Naive B cell (primary cell): ENCODE measurements at regions not wholly inside any gene's neighbourhood (a gene's known extent, or its start where the extent isn't known, plus 50 kb on each side); places are given as distances from the start of the nearest gene placed in this dataset.

ENCODE experiments used
- ATAC-seq, 2 donors: fragments of 150-1000 bp; cut with Tn5 transposase; 2 replicates each; pipeline ENCODE4 v1.10.0; 2021; ENCODE audit warnings: low read depth in 2 of 2, mild to moderate bottlenecking in 2 of 2, moderate library complexity in 2 of 2
- DNase-seq: peaks from one replicate; pipeline ENCODE4 v3.0.0; 2022
- H3K27ac Mint-ChIP-seq, 6 donors: one replicate each; pipeline ENCODE4 v1.8.0; 2020 to 2022; ENCODE audit warnings: mild to moderate bottlenecking in 6 of 6, mixed read lengths in 6 of 6, moderate library complexity in 5 of 6, inconsistent platforms in 2 of 6
- H3K27me3 Mint-ChIP-seq, 3 donors: one replicate each; pipeline ENCODE4 v1.8.0; 2021 to 2022; ENCODE audit warnings: mixed read lengths in 3 of 3, mild to moderate bottlenecking in 1 of 3
- H3K36me3 Mint-ChIP-seq, 2 donors: one replicate each; pipeline ENCODE4 v1.8.0; 2020 to 2022; ENCODE audit warnings: mixed read lengths in 2 of 2, inconsistent platforms in 1 of 2, mild to moderate bottlenecking in 1 of 2
- H3K4me1 Mint-ChIP-seq, 3 donors: one replicate each; pipeline ENCODE4 v1.8.0; 2020 to 2022; ENCODE audit warnings: mixed read lengths in 3 of 3, inconsistent platforms in 1 of 3, mild to moderate bottlenecking in 1 of 3, moderate library complexity in 1 of 3
- H3K4me3 Mint-ChIP-seq, 8 donors: one replicate each; pipeline ENCODE4 v1.8.0; 2020 to 2022; ENCODE audit warnings: mild to moderate bottlenecking in 8 of 8, mixed read lengths in 8 of 8, moderate library complexity in 8 of 8, inconsistent platforms in 2 of 8
- H3K9me3 Mint-ChIP-seq, 7 donors: one replicate each; pipeline ENCODE4 v1.8.0; 2020 to 2022; ENCODE audit warnings: mixed read lengths in 7 of 7, mild to moderate bottlenecking in 5 of 7, inconsistent platforms in 2 of 7, moderate library complexity in 1 of 7

- Mint-ChIP-seq H3K4me3 (no peak overlapping the region), H3K4me1 (no peaks in the 10 kb centered on the region), H3K27me3 (no peaks in the 10 kb centered on the region), H3K36me3 (no peaks in the 10 kb centered on the region), H3K9me3 (peaks cover 0 to under 1% (median 0%) of the 10 kb centered on the region in 7 donors), H3K27ac (no peak overlapping the region)
- DNase-seq (no peak), ATAC-seq (no peak)
Observed at GRCh38 chr6:97427648-97428047, 144.6 kb upstream of the MMS22L start.

GRCh38 chr6:97437087-97437486 lies 154.1 kb upstream of the MMS22L start:
- Mint-ChIP-seq H3K27ac (no peak overlapping the region), H3K4me3 (no peak overlapping the region), H3K36me3 (no peaks in the 10 kb centered on the region), H3K27me3 (peaks cover 8 to 11% (median 10%) of the 10 kb centered on the region in 3 donors), H3K9me3 (peaks cover 0 to 21% (median 2%) of the 10 kb centered on the region in 7 donors), H3K4me1 (no peaks in the 10 kb centered on the region)
- ATAC-seq (no peak), DNase-seq (no peak)

DNA sequence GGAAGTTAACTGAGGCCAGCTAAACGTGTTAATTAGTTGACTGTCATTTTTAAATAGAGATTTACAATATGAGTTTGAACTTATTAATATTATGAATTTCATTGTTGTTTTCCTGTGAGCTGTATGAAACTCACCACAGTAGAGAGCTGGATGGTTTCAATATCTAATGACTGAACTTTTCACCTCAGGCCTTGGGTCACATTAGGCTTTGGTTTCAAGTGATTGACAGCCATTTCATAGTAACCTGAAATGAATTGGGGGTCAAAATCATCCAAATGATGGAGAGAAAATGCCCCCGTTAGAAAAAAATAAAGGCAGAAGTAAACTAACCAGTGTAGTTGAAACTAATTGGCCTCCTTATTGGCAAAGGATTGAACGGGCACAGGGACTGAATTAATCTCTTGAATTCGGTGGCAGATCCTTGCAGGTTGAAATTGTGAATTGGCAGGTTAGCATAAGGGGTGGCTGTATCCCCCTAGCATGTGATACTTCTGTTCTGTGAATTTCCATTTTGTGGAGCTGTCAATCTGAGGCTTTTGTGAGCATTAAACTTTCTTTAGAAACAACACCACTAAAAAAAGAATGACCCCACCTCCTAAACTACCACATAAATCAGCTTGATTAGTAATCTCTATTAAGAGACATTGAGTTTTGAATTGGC lies 155.1 kb upstream of the MMS22L start:
- Mint-ChIP-seq H3K27ac (no peak overlapping the region), H3K4me3 (no peak overlapping the region), H3K36me3 (no peaks in the 10 kb centered on the region), H3K4me1 (no peaks in the 10 kb centered on the region), H3K9me3 (peaks cover 0 to 17% (median 2%) of the 10 kb centered on the region in 7 donors), H3K27me3 (peaks cover 8 to 11% (median 10%) of the 10 kb centered on the region in 3 donors)
- DNase-seq (no peak), ATAC-seq (no peak)

- Mint-ChIP-seq H3K4me1 (no peaks in the 10 kb centered on the region), H3K36me3 (no peaks in the 10 kb centered on the region), H3K4me3 (no peak overlapping the region), H3K9me3 (no peaks in the 10 kb centered on the region), H3K27ac (no peak overlapping the region), H3K27me3 (peaks cover 0 to 4% (median 0%) of the 10 kb centered on the region in 3 donors)
- DNase-seq (no peak), ATAC-seq (no peak)
Observed at GRCh38 chr6:97440590-97441176, 157.7 kb upstream of the MMS22L start.

GRCh38 chr6:97443408-97444080 lies 160.5 kb upstream of the MMS22L start:
- DNase-seq, result no peak
- Mint-ChIP-seq H3K4me1 (no peaks in the 10 kb centered on the region), H3K36me3 (no peaks in the 10 kb centered on the region), H3K27ac (no peak overlapping the region), H3K27me3 (peaks cover 8 to 12% (median 12%) of the 10 kb centered on the region in 3 donors), H3K9me3 (no peaks in the 10 kb centered on the region), H3K4me3 (no peak overlapping the region)
- no peak for ATAC-seq

GRCh38 chr6:97445407-97445806 lies 162.4 kb upstream of the MMS22L start:
- peaks cover 8 to 17% (median 13%) of the 10 kb centered on the region in 3 donors for H3K27me3 Mint-ChIP-seq
- no peaks in the 10 kb centered on the region for H3K4me1 Mint-ChIP-seq
- H3K36me3 Mint-ChIP-seq, result no peaks in the 10 kb centered on the region
- ATAC-seq (no peak), DNase-seq (no peak)
- H3K27ac Mint-ChIP-seq, result no peak overlapping the region
- no peak overlapping the region for H3K4me3 Mint-ChIP-seq
- peaks cover 0 to 2% (median 0%) of the 10 kb centered on the region in 7 donors for H3K9me3 Mint-ChIP-seq

DNA sequence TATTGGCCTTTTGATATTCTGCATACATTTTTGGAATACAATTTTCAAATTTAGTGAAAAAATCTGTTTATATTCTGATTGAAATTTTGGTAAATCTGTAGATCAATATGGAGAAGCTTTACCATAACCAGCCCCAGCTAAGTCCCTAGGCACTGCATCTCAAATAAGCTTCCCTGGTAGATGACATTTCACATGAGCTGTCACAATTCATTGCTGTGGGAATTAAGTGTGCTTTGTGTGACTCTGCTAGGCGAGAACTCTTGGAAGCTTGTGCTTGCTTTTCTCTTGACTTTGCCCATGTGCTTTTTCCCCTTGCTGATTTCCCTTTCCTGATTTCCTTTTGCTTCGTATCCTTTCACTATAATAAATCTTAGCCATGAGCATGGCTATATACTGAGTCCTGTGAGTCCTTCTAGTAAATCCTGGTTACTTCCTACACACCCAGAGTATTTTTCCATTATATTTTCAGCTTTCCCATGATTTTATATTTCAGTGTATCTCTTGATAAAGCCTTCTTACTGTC lies 166.5 kb upstream of the MMS22L start:
- Mint-ChIP-seq H3K27me3 (peaks cover 8 to 17% (median 13%) of the 10 kb centered on the region in 3 donors), H3K4me3 (no peak overlapping the region), H3K27ac (no peak overlapping the region), H3K36me3 (no peaks in the 10 kb centered on the region), H3K9me3 (peaks cover 0 to 4% (median 0%) of the 10 kb centered on the region in 7 donors), H3K4me1 (no peaks in the 10 kb centered on the region)
- DNase-seq, result no peak
- ATAC-seq, result no peak

DNA sequence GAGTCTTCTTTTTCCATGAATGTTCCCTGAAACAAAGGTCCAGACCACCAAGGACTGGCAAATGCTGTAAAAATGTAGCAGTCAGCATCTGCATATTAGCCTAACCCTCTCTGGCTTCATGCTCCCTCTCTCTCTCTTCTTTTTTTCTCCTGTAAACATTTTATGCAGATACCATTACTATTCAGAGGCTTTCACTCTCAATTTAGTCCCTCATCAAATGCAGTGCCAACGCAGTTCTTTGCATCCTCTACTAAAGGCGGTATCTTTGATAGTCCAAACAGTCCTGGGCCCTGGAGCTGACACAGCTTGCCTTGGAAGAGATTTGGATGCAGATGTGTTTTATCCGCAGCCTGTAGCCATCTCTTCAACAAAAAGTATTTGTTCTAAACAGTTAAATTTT lies 167.1 kb upstream of the MMS22L start:
- DNase-seq, result no peak
- H3K27me3 Mint-ChIP-seq, result peaks cover 8 to 17% (median 13%) of the 10 kb centered on the region in 3 donors
- H3K4me3 Mint-ChIP-seq, result no peak overlapping the region
- no peaks in the 10 kb centered on the region for H3K36me3 Mint-ChIP-seq
- no peaks in the 10 kb centered on the region for H3K4me1 Mint-ChIP-seq
- H3K9me3 Mint-ChIP-seq, result peaks cover 0 to 4% (median 0%) of the 10 kb centered on the region in 7 donors
- H3K27ac Mint-ChIP-seq, result no peak overlapping the region
- no peak for ATAC-seq

GRCh38 chr6:97456070-97456469 lies 173.1 kb upstream of the MMS22L start:
- Mint-ChIP-seq H3K27me3 (peaks cover 0 to 4% (median 0%) of the 10 kb centered on the region in 3 donors), H3K4me1 (no peaks in the 10 kb centered on the region), H3K9me3 (peaks cover 0 to 4% (median 2%) of the 10 kb centered on the region in 7 donors), H3K4me3 (no peak overlapping the region), H3K36me3 (no peaks in the 10 kb centered on the region), H3K27ac (no peak overlapping the region)
- ATAC-seq, result no peak
- DNase-seq, result no peak

- ATAC-seq (no peak), DNase-seq (no peak)
- Mint-ChIP-seq H3K36me3 (no peaks in the 10 kb centered on the region), H3K27me3 (peaks cover 0 to 5% (median 0%) of the 10 kb centered on the region in 3 donors), H3K4me1 (no peaks in the 10 kb centered on the region), H3K9me3 (peaks cover 0 to 3% (median 0%) of the 10 kb centered on the region in 7 donors), H3K27ac (no peak overlapping the region), H3K4me3 (no peak overlapping the region)
Observed at GRCh38 chr6:97459535-97459934, 176.5 kb upstream of the MMS22L start.

DNA sequence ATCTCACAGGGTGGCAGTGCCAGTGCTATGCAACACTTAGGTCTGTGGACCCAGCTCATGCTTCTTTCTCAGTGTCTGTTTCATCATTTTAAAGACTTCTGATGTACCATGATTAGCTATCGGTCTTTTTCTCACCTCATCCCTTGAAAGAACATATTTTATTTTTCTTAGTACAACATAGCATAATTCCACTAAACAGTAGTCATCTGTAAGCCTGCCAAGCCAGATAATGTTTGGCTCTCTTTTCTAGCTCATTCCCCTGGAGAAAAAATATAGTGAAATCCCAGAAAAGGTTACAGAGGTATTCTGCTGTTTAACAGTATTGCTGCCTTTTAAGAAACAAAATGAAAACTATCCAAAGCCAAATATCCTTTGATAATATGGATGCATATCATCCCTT lies 177.0 kb upstream of the MMS22L start:
- Mint-ChIP-seq H3K9me3 (peaks cover 0 to 3% (median 0%) of the 10 kb centered on the region in 7 donors), H3K36me3 (no peaks in the 10 kb centered on the region), H3K27me3 (peaks cover 0 to 9% (median 0%) of the 10 kb centered on the region in 3 donors), H3K27ac (no peak overlapping the region), H3K4me1 (no peaks in the 10 kb centered on the region), H3K4me3 (no peak overlapping the region)
- ATAC-seq (no peak), DNase-seq (no peak)

- ATAC-seq, result no peak
- H3K9me3 Mint-ChIP-seq, result peaks cover 0 to 3% (median 0%) of the 10 kb centered on the region in 7 donors
- H3K27ac Mint-ChIP-seq, result no peak overlapping the region
- H3K36me3 Mint-ChIP-seq, result no peaks in the 10 kb centered on the region
- peaks cover 0 to 9% (median 0%) of the 10 kb centered on the region in 3 donors for H3K27me3 Mint-ChIP-seq
- H3K4me3 Mint-ChIP-seq, result no peak overlapping the region
- H3K4me1 Mint-ChIP-seq, result no peaks in the 10 kb centered on the region
- DNase-seq, result no peak
Observed at GRCh38 chr6:97460394-97461080, 177.5 kb upstream of the MMS22L start.

DNA sequence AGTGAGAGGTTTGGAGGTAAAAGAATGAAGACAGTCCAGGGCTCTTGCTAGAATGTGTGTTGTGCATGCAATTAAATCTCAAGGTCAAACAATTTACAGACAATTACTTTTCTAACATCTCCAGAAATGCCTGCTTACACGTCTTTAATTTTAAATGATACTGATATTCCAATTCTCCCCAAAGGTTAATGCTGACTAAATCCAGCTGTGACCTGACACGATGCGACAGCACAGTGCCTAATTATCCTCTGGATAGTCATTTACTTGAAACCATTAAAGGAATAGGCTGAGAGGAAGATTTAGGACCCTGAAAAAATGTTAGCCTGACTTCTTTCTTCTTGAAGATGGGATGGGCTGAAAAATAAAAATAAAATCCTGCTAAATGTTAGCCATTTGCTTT lies 178.2 kb upstream of the MMS22L start:
- peaks cover 0 to 10% (median 0%) of the 10 kb centered on the region in 3 donors for H3K27me3 Mint-ChIP-seq
- peaks cover 0 to 3% (median 0%) of the 10 kb centered on the region in 7 donors for H3K9me3 Mint-ChIP-seq
- no peak overlapping the region for H3K27ac Mint-ChIP-seq
- DNase-seq (no peak), ATAC-seq (no peak)
- no peaks in the 10 kb centered on the region for H3K36me3 Mint-ChIP-seq
- no peaks in the 10 kb centered on the region for H3K4me1 Mint-ChIP-seq
- no peak overlapping the region for H3K4me3 Mint-ChIP-seq
